ENCODE measurements at regions not wholly inside any gene's neighbourhood (a gene's known extent, or its start where the extent isn't known, plus 50 kb on each side); places are given as distances from the start of the nearest gene placed in this dataset.

- Mint-ChIP-seq H3K4me1 (peaks cover 42% of the 10 kb centered on the region), H3K27me3 (no peaks in the 10 kb centered on the region), H3K36me3 (ENCODE audit: low read depth) (peaks cover 2% of the 10 kb centered on the region), H3K27ac (peak overlapping the region; percentile 90), H3K4me3 (peak overlapping the region; percentile 28)
- DNase-seq (no peak), ATAC-seq (peak; percentile 66)
- H3K9me3 ChIP-seq (ENCODE audit: control insufficient read depth, low read length, poor library complexity, severe bottlenecking), result no peaks in the 10 kb centered on the region
Observed at GRCh38 chr10:3867454-3868270, 82.7 kb upstream of the KLF6 start.

- no peaks in the 10 kb centered on the region for H3K9me3 ChIP-seq (ENCODE audit: control insufficient read depth, low read length, poor library complexity, severe bottlenecking)
- Mint-ChIP-seq H3K4me3 (peak overlapping the region; percentile 41), H3K4me1 (peaks cover 33% of the 10 kb centered on the region), H3K36me3 (ENCODE audit: low read depth) (peaks cover 2% of the 10 kb centered on the region), H3K27ac (peak overlapping the region; percentile 90), H3K27me3 (no peaks in the 10 kb centered on the region)
- ATAC-seq (no peak), DNase-seq (no peak)
Observed at GRCh38 chr10:3866332-3866731, 81.3 kb upstream of the KLF6 start.

- Mint-ChIP-seq H3K4me3 (no peak overlapping the region), H3K4me1 (peaks cover 33% of the 10 kb centered on the region), H3K36me3 (ENCODE audit: low read depth) (peaks cover 2% of the 10 kb centered on the region), H3K27me3 (no peaks in the 10 kb centered on the region), H3K27ac (peak overlapping the region; percentile 90)
- ATAC-seq (no peak), DNase-seq (no peak)
- no peaks in the 10 kb centered on the region for H3K9me3 ChIP-seq (ENCODE audit: control insufficient read depth, low read length, poor library complexity, severe bottlenecking)
Observed at GRCh38 chr10:3865565-3865964, 80.6 kb upstream of the KLF6 start.

- H3K27me3 Mint-ChIP-seq, result no peaks in the 10 kb centered on the region
- H3K9me3 ChIP-seq (ENCODE audit: control insufficient read depth, low read length, poor library complexity, severe bottlenecking), result no peaks in the 10 kb centered on the region
- H3K4me1 Mint-ChIP-seq, result peaks cover 12% of the 10 kb centered on the region
- H3K27ac Mint-ChIP-seq, result no peak overlapping the region
- no peak for DNase-seq
- H3K36me3 Mint-ChIP-seq (ENCODE audit: low read depth), result no peaks in the 10 kb centered on the region
- H3K4me3 Mint-ChIP-seq, result no peak overlapping the region
- ATAC-seq, result no peak
Observed at GRCh38 chr10:3861795-3862194, 76.8 kb upstream of the KLF6 start.

- Mint-ChIP-seq H3K4me3 (no peak overlapping the region), H3K27ac (peak overlapping the region; percentile 39), H3K36me3 (ENCODE audit: low read depth) (no peaks in the 10 kb centered on the region), H3K27me3 (no peaks in the 10 kb centered on the region), H3K4me1 (peaks cover 9% of the 10 kb centered on the region)
- ATAC-seq, result no peak
- no peaks in the 10 kb centered on the region for H3K9me3 ChIP-seq (ENCODE audit: control insufficient read depth, low read length, poor library complexity, severe bottlenecking)
- no peak for DNase-seq
Observed at GRCh38 chr10:3858051-3858845, 73.2 kb upstream of the KLF6 start.

- peaks cover 10% of the 10 kb centered on the region for H3K4me1 Mint-ChIP-seq
- H3K4me3 Mint-ChIP-seq, result no peak overlapping the region
- no peaks in the 10 kb centered on the region for H3K27me3 Mint-ChIP-seq
- no peaks in the 10 kb centered on the region for H3K36me3 Mint-ChIP-seq (ENCODE audit: low read depth)
- no peak for DNase-seq
- ATAC-seq, result no peak
- H3K9me3 ChIP-seq (ENCODE audit: control insufficient read depth, low read length, poor library complexity, severe bottlenecking), result no peaks in the 10 kb centered on the region
- H3K27ac Mint-ChIP-seq, result peak overlapping the region; percentile 39
Observed at GRCh38 chr10:3857318-3857717, 72.3 kb upstream of the KLF6 start.

- no peaks in the 10 kb centered on the region for H3K27me3 Mint-ChIP-seq
- peak overlapping the region; percentile 3 for H3K27ac Mint-ChIP-seq
- no peak for ATAC-seq
- no peaks in the 10 kb centered on the region for H3K9me3 ChIP-seq (ENCODE audit: control insufficient read depth, low read length, poor library complexity, severe bottlenecking)
- peaks cover 17% of the 10 kb centered on the region for H3K4me1 Mint-ChIP-seq
- no peak overlapping the region for H3K4me3 Mint-ChIP-seq
- H3K36me3 Mint-ChIP-seq (ENCODE audit: low read depth), result no peaks in the 10 kb centered on the region
- no peak for DNase-seq
Observed at GRCh38 chr10:3856593-3856992, 71.6 kb upstream of the KLF6 start.

GRCh38 chr10:3853547-3854303, 68.7 kb upstream of the KLF6 start:
- H3K4me3 Mint-ChIP-seq, result peak overlapping the region; percentile 45
- DNase-seq (no peak), ATAC-seq (no peak)
- H3K27me3 Mint-ChIP-seq, result no peaks in the 10 kb centered on the region
- peak overlapping the region; percentile 95 for H3K27ac Mint-ChIP-seq
- H3K36me3 Mint-ChIP-seq (ENCODE audit: low read depth), result no peaks in the 10 kb centered on the region
- H3K4me1 Mint-ChIP-seq, result peaks cover 26% of the 10 kb centered on the region
- H3K9me3 ChIP-seq (ENCODE audit: control insufficient read depth, low read length, poor library complexity, severe bottlenecking), result no peaks in the 10 kb centered on the region

- Mint-ChIP-seq H3K4me1 (peaks cover 26% of the 10 kb centered on the region), H3K36me3 (ENCODE audit: low read depth) (no peaks in the 10 kb centered on the region), H3K27me3 (no peaks in the 10 kb centered on the region), H3K4me3 (no peak overlapping the region), H3K27ac (peak overlapping the region; percentile 95)
- H3K9me3 ChIP-seq (ENCODE audit: control insufficient read depth, low read length, poor library complexity, severe bottlenecking), result no peaks in the 10 kb centered on the region
- DNase-seq (no peak), ATAC-seq (no peak)
Observed at GRCh38 chr10:3853016-3853415, 68.0 kb upstream of the KLF6 start.

- H3K4me1 Mint-ChIP-seq, result peaks cover 26% of the 10 kb centered on the region
- DNase-seq (peak in 2 of 3 donors; percentile 41 to 57), ATAC-seq (peak; percentile 95)
- peak overlapping the region; percentile 45 for H3K4me3 Mint-ChIP-seq
- H3K9me3 ChIP-seq (ENCODE audit: control insufficient read depth, low read length, poor library complexity, severe bottlenecking), result no peaks in the 10 kb centered on the region
- peak overlapping the region; percentile 95 for H3K27ac Mint-ChIP-seq
- no peaks in the 10 kb centered on the region for H3K27me3 Mint-ChIP-seq
- no peaks in the 10 kb centered on the region for H3K36me3 Mint-ChIP-seq (ENCODE audit: low read depth)
Observed at GRCh38 chr10:3852147-3852904, 67.3 kb upstream of the KLF6 start.

- DNase-seq (no peak), ATAC-seq (no peak)
- Mint-ChIP-seq H3K27ac (peak overlapping the region; percentile 95), H3K27me3 (no peaks in the 10 kb centered on the region), H3K4me1 (peaks cover 25% of the 10 kb centered on the region), H3K4me3 (peak overlapping the region; percentile 31), H3K36me3 (ENCODE audit: low read depth) (no peaks in the 10 kb centered on the region)
- H3K9me3 ChIP-seq (ENCODE audit: control insufficient read depth, low read length, poor library complexity, severe bottlenecking), result no peaks in the 10 kb centered on the region
Observed at GRCh38 chr10:3850999-3851937, 66.3 kb upstream of the KLF6 start.
